ENCODE measurements at regions not wholly inside any gene's neighbourhood (a gene's known extent, or its start where the extent isn't known, plus 50 kb on each side); places are given as distances from the start of the nearest gene placed in this dataset.
"Not testable (repeated sequence)": the region's sequence is repeated elsewhere in the genome, so short reads cannot be mapped to it uniquely, and the experiment has no call there.

DNA sequence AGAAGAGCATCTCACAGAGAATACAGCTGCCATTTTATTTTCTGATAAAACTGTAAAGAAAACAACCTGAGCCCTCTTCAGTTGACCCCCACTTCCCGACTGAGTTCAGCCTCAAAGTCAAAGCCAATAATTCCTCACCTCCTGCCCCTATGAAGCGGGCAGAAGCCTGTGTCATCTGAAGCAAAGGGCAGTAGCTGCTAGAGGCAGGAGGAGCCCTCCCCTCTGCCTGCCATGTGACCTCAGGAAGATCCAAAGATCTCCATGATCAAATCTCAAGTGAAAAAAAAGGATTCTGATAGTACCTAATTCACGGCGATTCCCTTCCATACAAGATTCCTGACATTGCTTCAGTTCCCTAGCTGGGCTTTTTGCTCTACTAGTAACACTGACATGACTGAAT is 223.1 kb upstream of the CAND1 start:
- Histone ChIP-seq H3K9ac (ENCODE audit: low read depth, low read length, poor library complexity) (no peak overlapping the region), H2AFZ (ENCODE audit: low read length) (no peak overlapping the region), H2BK5ac (ENCODE audit: low read length) (no peak overlapping the region), H2BK12ac (ENCODE audit: low read length) (no peak overlapping the region), H3K36me3 (replicated peaks in 1 of 2; ENCODE audit: control insufficient read depth in 2 of 2, insufficient read depth in 2 of 2, low read length in 2 of 2) (peaks cover 0 to 2% of the 10 kb centered on the region in 2 donors), H3K27ac (replicated peaks; ENCODE audit: low read length) (no peak overlapping the region), H4K91ac (ENCODE audit: low read depth, low read length, poor library complexity) (no peak overlapping the region), H3K4ac (ENCODE audit: low read length) (no peak overlapping the region), H2AK5ac (ENCODE audit: low read depth, low read length) (no peak overlapping the region), H3K4me1 (ENCODE audit: control insufficient read depth in 2 of 2, insufficient read depth in 1 of 2, low read depth in 1 of 2, low read length in 2 of 2) (peaks cover 3 to 6% of the 10 kb centered on the region in 2 donors), H4K8ac (ENCODE audit: low read depth, low read length) (no peak overlapping the region), H3K18ac (ENCODE audit: low read length) (no peak overlapping the region), H2BK15ac (ENCODE audit: low read length) (no peak overlapping the region), H3K79me1 (ENCODE audit: low read depth, low read length) (no peaks in the 10 kb centered on the region), H3K4me2 (ENCODE audit: insufficient read depth, low read length, poor library complexity, severe bottlenecking) (no peak overlapping the region), H2BK120ac (ENCODE audit: low read depth, low read length) (no peak overlapping the region), H3K4me3 (ENCODE audit: low read length in 2 of 2) (no peak overlapping the region), H3K23ac (ENCODE audit: low read depth, low read length, poor library complexity) (no peak overlapping the region), H3K9me3 (replicated peaks in 1 of 2; ENCODE audit: control insufficient read depth in 2 of 2, insufficient read depth in 1 of 2, low read depth in 1 of 2, low read length in 2 of 2) (peaks cover 0 to 2% of the 10 kb centered on the region in 2 donors), H3K27me3 (ENCODE audit: control insufficient read depth in 3 of 3, insufficient read depth in 3 of 3, low read depth in 1 of 3, low read length in 3 of 3) (no peaks in the 10 kb centered on the region), H3K14ac (ENCODE audit: low read length) (no peak overlapping the region)
- no CpG with 5 or more reads among the region's 4 CpGs for WGBS, 2 donors (ENCODE audit: extremely low coverage in 2 of 2, insufficient read length in 2 of 2, insufficient replicate concordance in 1 of 2)
- DNase-seq (ENCODE audit: low spot score), result no peak

GRCh38 chr12:67047634-67048033 is 221.5 kb upstream of the CAND1 start:
- no peaks in the 10 kb centered on the region for H3K27me3 ChIP-seq (ENCODE audit: control insufficient read depth in 3 of 3, insufficient read depth in 3 of 3, low read depth in 1 of 3, low read length in 3 of 3)
- H2BK12ac ChIP-seq (ENCODE audit: low read length), result no peak overlapping the region
- DNase-seq (ENCODE audit: low spot score), result no peak
- no peak overlapping the region for H2BK5ac ChIP-seq (ENCODE audit: low read length)
- H3K23ac ChIP-seq (ENCODE audit: low read depth, low read length, poor library complexity), result no peak overlapping the region
- no peak overlapping the region for H3K27ac ChIP-seq (replicated peaks; ENCODE audit: low read length)
- H4K8ac ChIP-seq (ENCODE audit: low read depth, low read length), result no peak overlapping the region
- H2BK120ac ChIP-seq (ENCODE audit: low read depth, low read length), result no peak overlapping the region
- no peaks in the 10 kb centered on the region for H3K79me1 ChIP-seq (ENCODE audit: low read depth, low read length)
- peaks cover 3 to 6% of the 10 kb centered on the region in 2 donors for H3K4me1 ChIP-seq (ENCODE audit: control insufficient read depth in 2 of 2, insufficient read depth in 1 of 2, low read depth in 1 of 2, low read length in 2 of 2)
- no peak overlapping the region for H2AK5ac ChIP-seq (ENCODE audit: low read depth, low read length)
- no peak overlapping the region for H3K4me2 ChIP-seq (ENCODE audit: insufficient read depth, low read length, poor library complexity, severe bottlenecking)
- no peak overlapping the region for H2AFZ ChIP-seq (ENCODE audit: low read length)
- H3K18ac ChIP-seq (ENCODE audit: low read length), result no peak overlapping the region
- H3K14ac ChIP-seq (ENCODE audit: low read length), result no peak overlapping the region
- no peak overlapping the region for H2BK15ac ChIP-seq (ENCODE audit: low read length)
- no peak overlapping the region for H3K9ac ChIP-seq (ENCODE audit: low read depth, low read length, poor library complexity)
- no CpG with 5 or more reads among the region's 2 CpGs for WGBS, 2 donors (ENCODE audit: extremely low coverage in 2 of 2, insufficient read length in 2 of 2, insufficient replicate concordance in 1 of 2)
- H3K9me3 ChIP-seq (replicated peaks in 1 of 2; ENCODE audit: control insufficient read depth in 2 of 2, insufficient read depth in 1 of 2, low read depth in 1 of 2, low read length in 2 of 2), result peaks cover 0 to 2% of the 10 kb centered on the region in 2 donors
- peaks cover 0 to 2% of the 10 kb centered on the region in 2 donors for H3K36me3 ChIP-seq (replicated peaks in 1 of 2; ENCODE audit: control insufficient read depth in 2 of 2, insufficient read depth in 2 of 2, low read length in 2 of 2)
- no peak overlapping the region for H3K4me3 ChIP-seq (ENCODE audit: low read length in 2 of 2)
- H4K91ac ChIP-seq (ENCODE audit: low read depth, low read length, poor library complexity), result no peak overlapping the region
- no peak overlapping the region for H3K4ac ChIP-seq (ENCODE audit: low read length)

- H3K4me3 ChIP-seq (ENCODE audit: low read length in 2 of 2), result no peak overlapping the region
- no peak overlapping the region for H2BK15ac ChIP-seq (ENCODE audit: low read length)
- H2AFZ ChIP-seq (ENCODE audit: low read length), result no peak overlapping the region
- H2AK5ac ChIP-seq (ENCODE audit: low read depth, low read length), result no peak overlapping the region
- no peak overlapping the region for H3K18ac ChIP-seq (ENCODE audit: low read length)
- no peak overlapping the region for H2BK120ac ChIP-seq (ENCODE audit: low read depth, low read length)
- peaks cover 0 to 2% of the 10 kb centered on the region in 2 donors for H3K9me3 ChIP-seq (replicated peaks in 1 of 2; ENCODE audit: control insufficient read depth in 2 of 2, insufficient read depth in 1 of 2, low read depth in 1 of 2, low read length in 2 of 2)
- no peak overlapping the region for H3K14ac ChIP-seq (ENCODE audit: low read length)
- H3K4ac ChIP-seq (ENCODE audit: low read length), result no peak overlapping the region
- no peak for DNase-seq (ENCODE audit: low spot score)
- no peak overlapping the region for H2BK12ac ChIP-seq (ENCODE audit: low read length)
- no peak overlapping the region for H3K27ac ChIP-seq (replicated peaks; ENCODE audit: low read length)
- no peak overlapping the region for H4K91ac ChIP-seq (ENCODE audit: low read depth, low read length, poor library complexity)
- H3K4me1 ChIP-seq (ENCODE audit: control insufficient read depth in 2 of 2, insufficient read depth in 1 of 2, low read depth in 1 of 2, low read length in 2 of 2), result peaks cover 3% of the 10 kb centered on the region in 2 donors
- no peaks in the 10 kb centered on the region for H3K27me3 ChIP-seq (ENCODE audit: control insufficient read depth in 3 of 3, insufficient read depth in 3 of 3, low read depth in 1 of 3, low read length in 3 of 3)
- H3K23ac ChIP-seq (ENCODE audit: low read depth, low read length, poor library complexity), result no peak overlapping the region
- no peaks in the 10 kb centered on the region for H3K79me1 ChIP-seq (ENCODE audit: low read depth, low read length)
- H3K4me2 ChIP-seq (ENCODE audit: insufficient read depth, low read length, poor library complexity, severe bottlenecking), result no peak overlapping the region
- no peak overlapping the region for H2BK5ac ChIP-seq (ENCODE audit: low read length)
- peaks cover 0 to 2% of the 10 kb centered on the region in 2 donors for H3K36me3 ChIP-seq (replicated peaks in 1 of 2; ENCODE audit: control insufficient read depth in 2 of 2, insufficient read depth in 2 of 2, low read length in 2 of 2)
- no peak overlapping the region for H3K9ac ChIP-seq (ENCODE audit: low read depth, low read length, poor library complexity)
- H4K8ac ChIP-seq (ENCODE audit: low read depth, low read length), result no peak overlapping the region
- WGBS, 2 donors (ENCODE audit: extremely low coverage in 2 of 2, insufficient read length in 2 of 2, insufficient replicate concordance in 1 of 2), result 100% methylated on average over 2 of the region's 5 CpGs; no CpG with 5 or more reads in 1 of the 2 donors
These were observed 220.8 kb upstream of the CAND1 start for GRCh38 chr12:67048371-67048770.

- not testable (repeated sequence) for H3K9me3 ChIP-seq (replicated peaks in 1 of 2; ENCODE audit: control insufficient read depth in 2 of 2, insufficient read depth in 1 of 2, low read depth in 1 of 2, low read length in 2 of 2); H3K36me3 ChIP-seq (replicated peaks in 1 of 2; ENCODE audit: control insufficient read depth in 2 of 2, insufficient read depth in 2 of 2, low read length in 2 of 2); H3K9ac ChIP-seq (ENCODE audit: low read depth, low read length, poor library complexity); H3K23ac ChIP-seq (ENCODE audit: low read depth, low read length, poor library complexity); H3K14ac ChIP-seq (ENCODE audit: low read length); H2BK120ac ChIP-seq (ENCODE audit: low read depth, low read length); H3K27ac ChIP-seq (replicated peaks; ENCODE audit: low read length); H3K27me3 ChIP-seq (ENCODE audit: control insufficient read depth in 3 of 3, insufficient read depth in 3 of 3, low read depth in 1 of 3, low read length in 3 of 3); H3K4me2 ChIP-seq (ENCODE audit: insufficient read depth, low read length, poor library complexity, severe bottlenecking); DNase-seq (ENCODE audit: low spot score); H3K18ac ChIP-seq (ENCODE audit: low read length); H4K91ac ChIP-seq (ENCODE audit: low read depth, low read length, poor library complexity); H3K4ac ChIP-seq (ENCODE audit: low read length); H4K8ac ChIP-seq (ENCODE audit: low read depth, low read length); H3K79me1 ChIP-seq (ENCODE audit: low read depth, low read length); H2BK5ac ChIP-seq (ENCODE audit: low read length); H2AFZ ChIP-seq (ENCODE audit: low read length); H2AK5ac ChIP-seq (ENCODE audit: low read depth, low read length); H2BK15ac ChIP-seq (ENCODE audit: low read length); H3K4me3 ChIP-seq (ENCODE audit: low read length in 2 of 2); H2BK12ac ChIP-seq (ENCODE audit: low read length); H3K4me1 ChIP-seq (ENCODE audit: control insufficient read depth in 2 of 2, insufficient read depth in 1 of 2, low read depth in 1 of 2, low read length in 2 of 2)
- no CpG with 5 or more reads among the region's 4 CpGs for WGBS, 2 donors (ENCODE audit: extremely low coverage in 2 of 2, insufficient read length in 2 of 2, insufficient replicate concordance in 1 of 2)
These were observed 220.0 kb upstream of the CAND1 start for GRCh38 chr12:67049199-67049598.

Data from neuronal stem cell (in vitro differentiated cells).